Peyer's patch (tissue), 4 donors: ENCODE measurements at regions not wholly inside any gene's neighbourhood (a gene's known extent, or its start where the extent isn't known, plus 50 kb on each side); places are given as distances from the start of the nearest gene placed in this dataset.

Source experiments
- POLR2A ChIP-seq, 2 donors: fragments of 450-650 bp; IDR thresholded peaks; one replicate each; pipeline ENCODE4 v1.5.1; 2017; ENCODE audit warnings: antibody characterized with exemption in 2 of 2, mild to moderate bottlenecking in 2 of 2, moderate library complexity in 2 of 2
- TF ChIP-seq, protein P1 (sequence below), 6 experiments: fragments of 450-650 bp in 4 of 6; fragments of 200-600 bp in 2 of 6; sonication (generic) in 1 of 6; IDR thresholded peaks; one replicate each; pipeline ENCODE4 v1.5.1; 2017 to 2019; ENCODE audit warnings: antibody characterized with exemption in 6 of 6, mild to moderate bottlenecking in 3 of 6, moderate library complexity in 1 of 6

GRCh38 chr5:99694884-99695283 is 766.1 kb upstream of the CHD1 start:
- no peak for TF ChIP-seq POLR2A (IDR thresholded peaks at IDR 0.05)
- TF ChIP-seq, protein P1, sequence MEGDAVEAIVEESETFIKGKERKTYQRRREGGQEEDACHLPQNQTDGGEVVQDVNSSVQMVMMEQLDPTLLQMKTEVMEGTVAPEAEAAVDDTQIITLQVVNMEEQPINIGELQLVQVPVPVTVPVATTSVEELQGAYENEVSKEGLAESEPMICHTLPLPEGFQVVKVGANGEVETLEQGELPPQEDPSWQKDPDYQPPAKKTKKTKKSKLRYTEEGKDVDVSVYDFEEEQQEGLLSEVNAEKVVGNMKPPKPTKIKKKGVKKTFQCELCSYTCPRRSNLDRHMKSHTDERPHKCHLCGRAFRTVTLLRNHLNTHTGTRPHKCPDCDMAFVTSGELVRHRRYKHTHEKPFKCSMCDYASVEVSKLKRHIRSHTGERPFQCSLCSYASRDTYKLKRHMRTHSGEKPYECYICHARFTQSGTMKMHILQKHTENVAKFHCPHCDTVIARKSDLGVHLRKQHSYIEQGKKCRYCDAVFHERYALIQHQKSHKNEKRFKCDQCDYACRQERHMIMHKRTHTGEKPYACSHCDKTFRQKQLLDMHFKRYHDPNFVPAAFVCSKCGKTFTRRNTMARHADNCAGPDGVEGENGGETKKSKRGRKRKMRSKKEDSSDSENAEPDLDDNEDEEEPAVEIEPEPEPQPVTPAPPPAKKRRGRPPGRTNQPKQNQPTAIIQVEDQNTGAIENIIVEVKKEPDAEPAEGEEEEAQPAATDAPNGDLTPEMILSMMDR (IDR thresholded peaks at IDR 0.05) = no peak
